DMS53 (cell line): ENCODE measurements at regions not wholly inside any gene's neighbourhood (a gene's known extent, or its start where the extent isn't known, plus 50 kb on each side); places are given as distances from the start of the nearest gene placed in this dataset.

ENCODE experiments used
- DNase-seq: peaks from one replicate; lab custom pipeline; 2025; lab: John Stamatoyannopoulos, UW

GRCh38 chr6:125658136-125658535 is 91.3 kb upstream of the HEY2 start:
- peak; percentile 4 for DNase-seq

GRCh38 chr6:125658759-125659431 is 90.5 kb upstream of the HEY2 start:
- no peak for DNase-seq

- DNase-seq = no peak
These were observed 89.5 kb upstream of the HEY2 start for GRCh38 chr6:125659887-125660286.

GRCh38 chr6:125662296-125662695 is 87.1 kb upstream of the HEY2 start:
- DNase-seq = no peak

- DNase-seq = no peak
These were observed 84.1 kb upstream of the HEY2 start for GRCh38 chr6:125665295-125665814.

GRCh38 chr6:125667326-125667725 is 82.1 kb upstream of the HEY2 start:
- DNase-seq = no peak

- DNase-seq = no peak
These were observed 81.4 kb upstream of the HEY2 start for GRCh38 chr6:125668071-125668470.

GRCh38 chr6:125670568-125670967 is 78.9 kb upstream of the HEY2 start:
- DNase-seq = no peak

GRCh38 chr6:125671323-125671722 is 78.1 kb upstream of the HEY2 start:
- DNase-seq = no peak

GRCh38 chr6:125674230-125674629 is 75.2 kb upstream of the HEY2 start:
- DNase-seq = no peak

- DNase-seq = no peak
These were observed 70.8 kb upstream of the HEY2 start for GRCh38 chr6:125678601-125679000.

- no peak for DNase-seq
These were observed 70.3 kb upstream of the HEY2 start for GRCh38 chr6:125679128-125679527.

GRCh38 chr6:125679651-125680050 is 69.8 kb upstream of the HEY2 start:
- DNase-seq = no peak

GRCh38 chr6:125682939-125683338 is 66.5 kb upstream of the HEY2 start:
- no peak for DNase-seq

- DNase-seq = no peak
These were observed 61.3 kb upstream of the HEY2 start for GRCh38 chr6:125688138-125688537.

GRCh38 chr6:125693480-125693879 is 56.0 kb upstream of the HEY2 start:
- no peak for DNase-seq

- no peak for DNase-seq
These were observed 49.8 kb upstream of the HEY2 start for GRCh38 chr6:125699591-125699990.
